K562 (cell line): ENCODE measurements at regions not wholly inside any gene's neighbourhood (a gene's known extent, or its start where the extent isn't known, plus 50 kb on each side); places are given as distances from the start of the nearest gene placed in this dataset.

Experiments used
- ATAC-seq: fragments of 200-7000 bp; cut with Tn5 transposase; 3 replicates; pipeline ENCODE4 v1.9.1; 2020; ENCODE audit warnings: moderate library complexity
- BruUV-seq: library from RNA; stranded (reverse); fragments of 400-500 nt; replicated peaks from 2 replicates; lab custom pipeline; 2021; lab: Mats Ljungman, UMichigan
- CTCF ChIA-PET: fragments of 300-600 bp; formaldehyde crosslinking; extraction: SDS; loops from one replicate; lab custom pipeline; 2021; ENCODE audit warnings: low intra/inter-chr PET ratio; lab: Yijun Ruan, JAX
- POLR2A ChIA-PET: fragments of 300-600, 350-650 bp; sonication (Branson Sonifier 250); formaldehyde crosslinking; extraction: SDS; loops from one replicate; lab custom pipeline; 2021; ENCODE audit warnings: antibody characterized with exemption, inconsistent platforms; lab: Yijun Ruan, JAX
- DNase-seq, 4 experiments: peaks; one replicate each; pipeline versions ENCODE4 v3.0.0 to v3.0.0-alpha.2; 2011 to 2018; ENCODE audit warnings: low spot score in 3 of 4, mixed read lengths in 3 of 4; ENCODE audit errors: extremely low read depth in 1 of 4
- FAIRE-seq: peaks from 2 replicates; lab custom pipeline; 2011; peaks lifted over from hg19 to GRCh38; lab: Jason Lieb, UNC
- H2AFZ ChIP-seq: 2 replicates; pipeline ENCODE4 v1.6.0; 2011; ENCODE audit warnings: low read depth, low read length, control low read depth, inconsistent platforms
- H3K27ac ChIP-seq: fragments of 200-600 bp; 3 replicates; pipeline ENCODE4 v1.8.0; 2011; ENCODE audit warnings: low read depth, mild to moderate bottlenecking, control low read depth, inconsistent platforms, low read length, moderate library complexity, mixed read lengths; ENCODE audit errors: extremely low read depth
- H3K27me3 ChIP-seq, 2 experiments: fragments of 300-600 bp in 1 of 2; 2 replicates in 1 of 2; 3 replicates in 1 of 2; pipeline versions ENCODE4 v1.6.0 to v1.8.0; 2011; ENCODE audit warnings: inconsistent platforms in 2 of 2, low read length in 2 of 2, mild to moderate bottlenecking in 1 of 2, mixed read lengths in 1 of 2, moderate library complexity in 1 of 2; ENCODE audit not compliant: control insufficient read depth in 2 of 2, insufficient read depth in 2 of 2
- H3K36me3 ChIP-seq: fragments of 300-600 bp; 3 replicates; pipeline ENCODE4 v1.8.0; 2011; ENCODE audit warnings: mild to moderate bottlenecking, low read length, inconsistent platforms; ENCODE audit not compliant: control insufficient read depth, insufficient read depth
- H3K4me1 ChIP-seq, 2 experiments: fragments of 200-600 bp in 1 of 2; replicated peaks in 1 of 2; 2 replicates in 1 of 2; 3 replicates in 1 of 2; pipeline versions ENCODE4 v1.5.1 to v1.8.0; 2011; ENCODE audit warnings: inconsistent platforms in 2 of 2, low read length in 2 of 2, mild to moderate bottlenecking in 1 of 2, mixed read lengths in 1 of 2, moderate library complexity in 1 of 2; ENCODE audit not compliant: control insufficient read depth in 2 of 2, insufficient read depth in 2 of 2
- H3K4me2 ChIP-seq: 2 replicates; pipeline ENCODE4 v1.6.1; 2011; ENCODE audit warnings: low read length, control low read depth, inconsistent platforms, mixed read lengths; ENCODE audit not compliant: insufficient read depth
- H3K4me3 ChIP-seq: fragments of 200-600 bp; sonication (generic), shearing (Covaris generic); 2 replicates; pipeline ENCODE4 v1.5.1; 2016; ENCODE audit warnings: control low read depth, inconsistent platforms
- H3K79me2 ChIP-seq: fragments of 200-600 bp; 3 replicates; pipeline ENCODE4 v1.8.0; 2011; ENCODE audit warnings: low read length, inconsistent platforms; ENCODE audit not compliant: control insufficient read depth, insufficient read depth
- H3K9ac ChIP-seq, 2 experiments: 2 replicates each; pipeline versions ENCODE4 v1.6.0 to v1.6.1; 2011; ENCODE audit warnings: low read depth in 2 of 2, low read length in 2 of 2, control low read depth in 1 of 2, inconsistent platforms in 1 of 2, mild to moderate bottlenecking in 1 of 2, mixed read lengths in 1 of 2; ENCODE audit not compliant: insufficient read depth in 1 of 2
- H3K9me1 ChIP-seq: one replicate; pipeline ENCODE4 v1.6.0; 2011; ENCODE audit warnings: inconsistent platforms, mild to moderate bottlenecking, low read length, moderate library complexity; ENCODE audit not compliant: control insufficient read depth, insufficient read depth
- H3K9me3 ChIP-seq: replicated peaks from 2 replicates; pipeline ENCODE4 v1.5.1; 2011; ENCODE audit warnings: low read depth, low read length, inconsistent platforms; ENCODE audit not compliant: control insufficient read depth, insufficient read depth
- H4K20me1 ChIP-seq: replicated peaks from 2 replicates; pipeline ENCODE4 v1.6.1; 2011; ENCODE audit warnings: low read length, inconsistent platforms, mixed read lengths; ENCODE audit not compliant: control insufficient read depth, insufficient read depth
- ARID2 ChIP-seq: fragments of 450-650 bp; IDR thresholded peaks from 2 replicates; pipeline ENCODE4 v1.6.1; 2017; ENCODE audit warnings: antibody characterized with exemption, mild to moderate bottlenecking
- CBFA2T3 ChIP-seq: fragments of 450-650 bp; IDR thresholded peaks from 2 replicates; pipeline ENCODE4 v1.6.1; 2017
- CBX5 ChIP-seq: IDR thresholded peaks from 2 replicates; pipeline ENCODE4 v1.6.1; 2014; ENCODE audit warnings: low read depth, borderline replicate concordance
- CREB1 ChIP-seq, 2 experiments: sonication (generic) in 1 of 2; formaldehyde crosslinking in 1 of 2; IDR thresholded peaks; 2 replicates each; pipeline versions ENCODE4 v1.6.1 to v1.8.0; 2012 to 2022; ENCODE audit warnings: inconsistent platforms in 1 of 2, mild to moderate bottlenecking in 1 of 2, missing genetic modification reagents in 1 of 2, moderate library complexity in 1 of 2
- E2F3 ChIP-seq: fragments of 250-450 bp; sonication (Bioruptor Pico); IDR thresholded peaks from 2 replicates; pipeline ENCODE4 v1.4.0; 2020; ENCODE audit warnings: mild to moderate bottlenecking
- E2F4 ChIP-seq: sonication (generic); formaldehyde crosslinking; IDR thresholded peaks from 2 replicates; pipeline ENCODE4 v1.8.0; 2022; ENCODE audit warnings: mild to moderate bottlenecking, low read depth, missing genetic modification reagents
- FIP1L1 ChIP-seq: fragments of 200-400 bp; formaldehyde crosslinking; IDR thresholded peaks from 2 replicates; pipeline ENCODE4 v1.6.1; 2018; ENCODE audit warnings: mild to moderate bottlenecking, low read depth, low read length; ENCODE audit not compliant: poor library complexity, severe bottlenecking
- FOXM1 ChIP-seq, 2 experiments: fragments of 450-650 bp in 1 of 2; sonication (generic) in 1 of 2; formaldehyde crosslinking in 1 of 2; IDR thresholded peaks; 2 replicates each; pipeline versions ENCODE4 v1.6.1 to v1.9.0; 2017 to 2022; ENCODE audit warnings: low read depth in 2 of 2, mild to moderate bottlenecking in 2 of 2, missing genetic modification reagents in 1 of 2, moderate library complexity in 1 of 2
- HDGF ChIP-seq: fragments of 450-650 bp; IDR thresholded peaks from 2 replicates; pipeline ENCODE4 v1.6.1; 2016
- HIVEP1 ChIP-seq: fragments of 250-450 bp; sonication (Bioruptor Pico); IDR thresholded peaks from 2 replicates; pipeline ENCODE4 v1.4.0; 2020; ENCODE audit warnings: mild to moderate bottlenecking
- NUFIP1 ChIP-seq: fragments of 450-650 bp; IDR thresholded peaks from 2 replicates; pipeline ENCODE4 v1.6.1; 2018; ENCODE audit not compliant: partially characterized antibody
- OTX1 ChIP-seq: fragments of 450-650 bp; formaldehyde crosslinking; IDR thresholded peaks from 2 replicates; pipeline ENCODE4 v1.4.0; 2022; ENCODE audit warnings: mild to moderate bottlenecking
- RAD51 ChIP-seq: fragments of 450-650 bp; IDR thresholded peaks from 2 replicates; pipeline ENCODE4 v1.7.1; 2016; ENCODE audit warnings: low read depth, mild to moderate bottlenecking, borderline replicate concordance
- RBBP5 ChIP-seq: fragments of 200-600 bp; sonication (generic); IDR thresholded peaks from 2 replicates; pipeline ENCODE4 v1.6.1; 2012; ENCODE audit warnings: borderline replicate concordance, mild to moderate bottlenecking, low read length, control low read depth, inconsistent platforms; ENCODE audit not compliant: insufficient read depth, poor library complexity, severe bottlenecking
- SMARCE1 ChIP-seq: fragments of 450-650 bp; IDR thresholded peaks from 2 replicates; pipeline ENCODE4 v1.7.1; 2016; ENCODE audit warnings: mild to moderate bottlenecking
- SOX6 ChIP-seq: fragments of 450-650 bp; IDR thresholded peaks from 2 replicates; pipeline ENCODE4 v1.6.1; 2014; ENCODE audit warnings: mild to moderate bottlenecking
- TAL1 ChIP-seq: fragments of 450-650 bp; IDR thresholded peaks from 2 replicates; pipeline ENCODE4 v1.6.1; 2016; ENCODE audit warnings: mild to moderate bottlenecking
- ZKSCAN8 ChIP-seq: fragments of 200-800 bp; sonication (Bioruptor generic); IDR thresholded peaks from 2 replicates; pipeline ENCODE4 v1.6.1; 2016; ENCODE audit warnings: missing genetic modification characterization, missing compliant biosample characterization
- ZNF224 ChIP-seq: sonication (generic); formaldehyde crosslinking; IDR thresholded peaks from 2 replicates; pipeline ENCODE4 v1.8.0; 2022; ENCODE audit warnings: mild to moderate bottlenecking, missing genetic modification reagents
- WGBS: fragments of 100-300 bp; shearing (Covaris generic); methylation state at CpG from one replicate; pipeline ENCODE4 v1.1.6; 2016; ENCODE audit warnings: low coverage, mixed read lengths; ENCODE audit not compliant: insufficient coverage; ENCODE audit errors: missing lambda C conversion rate; 5-methylcytosine and 5-hydroxymethylcytosine counted together
- in situ Hi-C: fragments of 300-500 bp; cut with MboI; formaldehyde crosslinking; loops from 4 replicates; pipeline ENCODE4 v1.15.0; 2018; ENCODE audit warnings: inconsistent platforms, mixed read lengths
- intact Hi-C: fragments of 100-400 bp; cut with micrococcal nuclease; formaldehyde crosslinking; loops from 2 replicates; pipeline ENCODE4 v1.14.2; 2022
- TF ChIP-seq, protein P1 (sequence below): sonication (generic); formaldehyde crosslinking; IDR thresholded peaks from 2 replicates; pipeline ENCODE4 v1.8.0; 2022; ENCODE audit warnings: mild to moderate bottlenecking, missing genetic modification reagents

- no peak overlapping the region for H3K4me3 ChIP-seq
- CTCF ChIA-PET = no interaction called here
Measured at GRCh38 chr14:39861229-39861600, 429.0 kb upstream of the FBXO33 start.

More at GRCh38 chr14:39861229-39861600, 429.0 kb upstream of the FBXO33 start:
- Histone ChIP-seq H2AFZ (no peak overlapping the region), H3K4me2 (no peak overlapping the region), H3K9ac (no peak overlapping the region), H3K27ac (no peak overlapping the region), H3K27me3 (no peaks in the 10 kb centered on the region), H3K9me1 (no peaks in the 10 kb centered on the region), H3K9me3 (no peaks in the 10 kb centered on the region), H4K20me1 (no peaks in the 10 kb centered on the region), H3K79me2 (no peaks in the 10 kb centered on the region), H3K36me3 (no peaks in the 10 kb centered on the region), H3K4me1 (no peaks in the 10 kb centered on the region)
- no TSS peak for BruUV-seq
- 0% methylated on average over 4 of the region's 4 CpGs for WGBS
- intact Hi-C loops = no loop called here
- no peak for TF ChIP-seq ZKSCAN8 (CRISPR knock-in tag)
- no peak for TF ChIP-seq E2F4 (CRISPR knock-in tag)
- TF ChIP-seq RAD51 = no peak
- no peak for TF ChIP-seq OTX1 (CRISPR knock-in tag)
- TF ChIP-seq TAL1 = no peak
- no peak for TF ChIP-seq FIP1L1
- TF ChIP-seq FOXM1 (IDR thresholded peaks at IDR 0.05; ENCODE audit: low read depth) = no peak
- no peak for TF ChIP-seq FOXM1 (CRISPR knock-in tag; IDR thresholded peaks at IDR 0.05; ENCODE audit: low read depth)
- TF ChIP-seq, protein P1, sequence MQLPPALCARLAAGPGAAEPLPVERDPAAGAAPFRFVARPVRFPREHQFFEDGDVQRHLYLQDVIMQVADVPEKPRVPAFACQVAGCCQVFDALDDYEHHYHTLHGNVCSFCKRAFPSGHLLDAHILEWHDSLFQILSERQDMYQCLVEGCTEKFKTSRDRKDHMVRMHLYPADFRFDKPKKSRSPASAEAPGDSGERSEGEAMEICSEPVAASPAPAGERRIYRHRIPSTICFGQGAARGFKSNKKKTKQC (CRISPR knock-in tag) = no peak
- TF ChIP-seq CREB1 (IDR thresholded peaks at IDR 0.05) = no peak
- no peak for TF ChIP-seq CREB1 (CRISPR knock-in tag; IDR thresholded peaks at IDR 0.05)
- no peak for TF ChIP-seq CBFA2T3
- TF ChIP-seq E2F3 = no peak
- no peak for TF ChIP-seq SMARCE1
- no peak for TF ChIP-seq ZNF224
- no peak for TF ChIP-seq RBBP5
- TF ChIP-seq NUFIP1 = no peak
- no peak for TF ChIP-seq ARID2
- TF ChIP-seq CBX5 = no peak
- TF ChIP-seq HDGF = no peak
- no peak for TF ChIP-seq HIVEP1 (CRISPR knock-in tag)
- no peak for TF ChIP-seq SOX6
- POLR2A ChIA-PET = no interaction called here
- ATAC-seq = no peak
- in situ Hi-C loops = no loop called here
- no peak for FAIRE-seq
- no peak for DNase-seq
